IPS-NIHi7 (cell line): ENCODE measurements at regions not wholly inside any gene's neighbourhood (a gene's known extent, or its start where the extent isn't known, plus 50 kb on each side); places are given as distances from the start of the nearest gene placed in this dataset.
"Not testable (repeated sequence)": the region's sequence is repeated elsewhere in the genome, so short reads cannot be mapped to it uniquely, and the experiment has no call there.

Experiments used
- DNase-seq: peaks from one replicate; pipeline ENCODE4 v3.0.0; 2012; ENCODE audit warnings: mixed read lengths; ENCODE audit errors: extremely low spot score

DNA sequence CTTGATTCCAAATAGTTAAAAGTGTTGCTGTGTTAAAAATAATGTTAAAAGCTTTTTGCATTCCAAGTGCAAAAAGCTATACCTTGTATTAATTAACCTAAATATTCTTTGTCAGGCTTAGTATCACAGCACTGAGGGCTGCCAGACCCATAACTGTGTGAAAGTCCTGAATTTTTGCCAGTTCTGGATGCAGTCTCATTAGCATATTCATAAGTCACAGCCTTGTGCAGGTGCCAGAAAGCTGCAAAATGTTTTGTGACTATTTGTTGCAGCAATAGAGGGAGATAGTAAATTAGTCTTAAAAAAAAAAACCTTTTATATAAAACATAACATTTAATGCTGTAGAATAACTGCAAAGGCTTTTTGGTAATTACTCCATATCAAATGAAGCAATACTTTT lies 56.6 kb downstream of the SLITRK1 start:
- DNase-seq = no peak

GRCh38 chr13:83824560-83824959 lies 57.7 kb downstream of the SLITRK1 start:
- DNase-seq = no peak

DNA sequence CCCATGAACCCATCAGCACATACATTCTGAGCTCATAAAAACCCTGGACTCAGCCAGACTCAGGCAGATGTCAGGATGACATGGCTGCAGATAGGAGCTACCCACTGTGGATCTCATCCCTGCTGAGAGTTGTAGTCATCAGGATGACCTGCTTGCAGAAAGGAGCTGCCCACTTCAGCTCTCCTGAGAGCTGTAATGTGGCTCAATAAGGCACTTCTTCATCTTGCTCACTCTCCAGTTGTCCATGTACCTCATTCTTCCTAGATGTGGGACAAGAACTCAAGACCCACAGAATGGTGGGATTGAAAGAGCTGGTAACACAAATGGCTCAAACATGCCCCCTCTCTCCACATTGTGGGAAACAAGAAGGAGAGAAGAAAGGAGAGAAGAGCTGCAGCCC lies 58.2 kb downstream of the SLITRK1 start:
- no peak for DNase-seq

DNA sequence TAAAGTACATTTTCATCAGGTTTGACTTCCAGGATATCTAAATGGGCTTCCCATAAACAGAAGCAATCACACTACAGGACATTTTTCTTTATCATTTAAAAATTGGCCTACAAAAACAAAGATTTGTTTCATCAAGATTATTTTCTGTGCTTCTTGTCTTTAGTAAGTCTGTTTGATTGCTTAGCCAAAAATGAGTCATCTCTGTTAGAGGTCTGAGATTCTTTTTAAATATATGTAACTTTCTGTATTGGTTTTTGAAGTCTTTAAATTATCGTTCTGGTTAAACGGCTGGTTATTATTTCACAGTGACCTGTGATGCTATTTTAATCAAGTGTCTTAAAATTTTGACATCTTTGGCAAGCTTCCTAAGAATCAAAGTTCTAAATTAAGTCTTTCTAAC lies 62.7 kb downstream of the SLITRK1 start:
- DNase-seq = no peak

GRCh38 chr13:83819156-83819555 lies 63.1 kb downstream of the SLITRK1 start:
- no peak for DNase-seq

DNA sequence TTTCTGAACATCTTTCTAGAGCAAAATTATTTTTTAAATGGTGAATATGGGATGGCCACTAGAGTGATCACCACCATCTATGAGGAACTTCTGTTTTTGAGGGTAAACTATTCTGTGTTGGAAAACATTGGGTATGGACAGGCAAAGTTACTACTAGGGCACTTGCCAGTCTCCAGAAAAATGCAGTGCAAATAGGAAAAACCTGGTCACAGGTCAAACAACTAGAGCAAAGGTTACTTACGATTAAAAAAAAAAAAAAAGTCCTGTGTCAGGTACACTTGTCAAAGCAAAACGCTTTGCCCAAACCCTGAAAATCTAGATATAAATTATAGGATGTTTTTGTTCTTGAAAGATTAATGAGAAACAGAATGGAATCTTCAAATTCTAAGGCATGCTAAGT lies 66.2 kb downstream of the SLITRK1 start:
- DNase-seq = no peak

DNA sequence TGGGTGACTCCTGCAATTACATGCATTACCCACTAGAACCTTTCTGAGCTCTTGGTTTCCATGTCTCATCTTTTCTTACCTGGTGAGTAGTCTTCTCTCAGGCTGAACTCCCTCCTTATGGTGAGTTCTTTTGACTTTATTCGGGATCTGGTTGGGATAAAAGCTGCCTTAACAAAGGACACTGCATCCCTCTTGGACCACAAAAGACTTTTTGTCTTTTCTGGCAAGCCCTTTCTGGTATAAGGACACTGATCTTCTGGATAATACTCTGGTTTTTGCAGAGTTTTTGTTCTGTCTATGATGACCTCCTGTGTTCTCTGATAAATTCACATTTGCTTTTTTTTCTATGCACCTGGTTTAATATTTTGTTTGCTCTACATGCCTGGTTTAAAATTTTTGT lies 66.7 kb downstream of the SLITRK1 start:
- DNase-seq = no peak

DNA sequence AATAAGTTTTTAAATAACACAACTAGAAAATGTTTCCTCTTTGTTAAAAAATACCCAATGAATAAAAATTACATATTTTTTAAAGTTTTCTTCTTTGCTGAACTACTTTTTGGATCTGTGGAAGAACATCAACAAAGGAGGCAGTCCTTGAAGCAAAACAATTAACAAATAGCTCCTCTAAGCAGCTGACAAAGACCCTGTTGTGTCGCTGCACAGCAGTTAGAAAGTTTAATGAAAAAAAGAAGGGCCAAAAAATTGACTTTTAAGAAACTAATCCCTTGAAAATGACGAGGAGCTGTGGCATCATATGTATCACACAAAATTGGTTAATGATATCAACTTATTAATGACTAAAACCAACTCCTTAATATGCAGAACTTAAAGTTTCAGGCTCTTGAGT lies 72.1 kb downstream of the SLITRK1 start:
- DNase-seq = no peak

DNA sequence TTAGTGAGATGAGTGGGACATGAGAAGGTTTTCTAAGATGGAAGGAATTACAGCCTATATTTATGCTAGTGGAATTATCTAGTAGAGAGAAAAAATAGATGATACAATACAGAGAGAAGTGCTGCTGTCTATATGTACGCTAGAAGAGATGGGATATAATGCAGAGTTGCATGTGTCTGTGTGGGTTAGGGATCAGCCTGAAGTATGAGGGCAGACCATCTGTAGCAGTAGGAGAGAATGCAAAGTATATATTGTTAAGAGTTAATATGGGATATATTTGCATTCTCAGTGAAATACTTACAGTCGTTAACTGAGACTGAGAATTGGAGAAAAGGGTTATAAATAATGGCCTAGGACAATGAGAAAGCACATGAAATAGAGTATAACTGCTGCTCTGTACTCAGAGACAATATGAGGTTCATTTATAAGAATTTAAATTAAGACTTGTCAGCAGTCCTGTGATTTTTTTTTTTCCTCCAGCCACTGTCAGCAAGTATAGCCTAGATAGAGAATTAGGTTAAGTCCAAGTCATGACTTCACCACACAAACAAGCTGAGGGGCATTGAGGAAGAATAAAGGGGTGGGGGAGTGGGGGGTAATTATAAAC lies 77.8 kb downstream of the SLITRK1 start:
- no peak for DNase-seq

GRCh38 chr13:83798731-83799130 lies 83.5 kb downstream of the SLITRK1 start:
- no peak for DNase-seq

- DNase-seq = no peak
These were observed 85.9 kb downstream of the SLITRK1 start for GRCh38 chr13:83796364-83796763.

GRCh38 chr13:83794583-83794982 lies 87.7 kb downstream of the SLITRK1 start:
- DNase-seq = no peak

DNA sequence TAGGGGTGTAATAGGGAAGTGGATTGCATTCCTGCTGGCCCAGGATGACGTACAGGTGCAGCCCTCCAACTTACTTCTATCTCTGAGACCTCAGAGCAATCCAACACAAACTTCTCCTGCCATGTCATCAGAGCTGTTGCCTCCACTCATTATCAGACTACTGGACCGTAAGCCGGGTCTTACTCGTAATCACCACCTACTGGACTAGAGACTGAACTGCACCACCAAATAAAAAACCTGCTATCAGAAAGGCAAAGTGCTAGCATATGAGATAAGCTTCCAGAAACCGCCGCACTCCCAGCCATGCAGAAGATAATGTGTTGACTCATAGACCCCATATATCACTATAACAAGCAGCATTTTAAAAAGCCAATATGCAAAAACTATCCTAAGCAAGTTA lies 102.0 kb downstream of the SLITRK1 start:
- DNase-seq = peak; percentile 67

DNA sequence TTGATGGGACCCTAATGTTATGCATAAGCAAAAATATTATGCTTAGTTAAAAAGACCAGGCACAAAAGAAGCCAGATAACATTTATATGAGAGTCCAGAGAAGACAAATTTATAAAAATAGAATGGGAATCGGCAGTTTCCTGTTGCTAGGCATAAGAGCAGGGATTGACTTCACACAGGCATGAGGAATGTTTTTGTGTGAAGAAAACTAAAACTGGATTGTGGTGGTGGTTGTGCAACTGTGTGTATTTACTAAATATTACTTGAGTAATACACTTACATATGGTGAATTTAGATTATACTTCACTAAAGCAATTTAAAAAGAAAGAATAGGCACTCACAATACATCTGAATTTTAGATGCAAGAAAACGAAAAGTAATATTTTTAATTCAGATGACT lies 108.3 kb downstream of the SLITRK1 start:
- no peak for DNase-seq

- DNase-seq = no peak
These were observed 116.5 kb downstream of the SLITRK1 start for GRCh38 chr13:83765796-83766195.

DNA sequence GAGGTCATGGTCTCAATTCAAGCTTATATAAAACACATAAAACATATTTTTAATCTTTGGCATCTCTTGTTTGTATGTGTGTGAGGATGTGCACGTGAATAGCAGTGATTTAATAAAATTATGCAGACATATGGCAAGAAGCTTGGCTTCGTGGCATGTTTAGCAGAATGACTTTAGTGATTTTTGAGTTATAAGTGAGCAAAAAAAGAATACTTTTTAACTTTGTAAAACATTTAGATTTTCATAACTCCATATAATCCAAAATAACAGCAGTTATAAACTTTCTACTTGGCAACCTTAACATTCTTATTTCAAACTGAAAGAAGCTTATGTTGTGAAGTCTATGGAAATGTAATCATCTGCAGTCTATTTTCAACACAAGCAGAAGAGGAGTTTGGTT lies 120.6 kb downstream of the SLITRK1 start:
- no peak for DNase-seq

- not testable (repeated sequence) for DNase-seq
These were observed 127.1 kb downstream of the SLITRK1 start for GRCh38 chr13:83755210-83755609.

GRCh38 chr13:83753912-83754624 lies 128.2 kb downstream of the SLITRK1 start:
- no peak for DNase-seq

- DNase-seq = no peak
These were observed 130.1 kb downstream of the SLITRK1 start for GRCh38 chr13:83752141-83752540.

DNA sequence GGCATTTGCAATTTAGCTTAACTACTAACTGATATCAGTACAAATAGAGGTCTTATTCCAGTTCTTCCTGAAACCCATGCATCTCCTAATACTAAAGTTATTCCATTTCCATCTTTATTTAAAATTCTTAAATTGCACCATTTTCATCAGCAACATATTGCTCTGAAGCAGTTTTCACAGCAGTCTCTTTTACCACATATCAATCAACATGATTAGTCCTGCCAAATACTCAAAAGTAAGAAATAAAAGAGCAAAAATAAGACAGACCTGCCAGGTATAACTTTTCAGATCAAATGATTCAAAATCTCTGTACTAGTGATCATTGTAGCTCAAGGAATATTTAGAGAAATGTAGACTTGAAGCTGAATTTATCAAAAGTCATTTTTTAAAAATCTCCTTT lies 141.7 kb downstream of the SLITRK1 start:
- DNase-seq = no peak

DNA sequence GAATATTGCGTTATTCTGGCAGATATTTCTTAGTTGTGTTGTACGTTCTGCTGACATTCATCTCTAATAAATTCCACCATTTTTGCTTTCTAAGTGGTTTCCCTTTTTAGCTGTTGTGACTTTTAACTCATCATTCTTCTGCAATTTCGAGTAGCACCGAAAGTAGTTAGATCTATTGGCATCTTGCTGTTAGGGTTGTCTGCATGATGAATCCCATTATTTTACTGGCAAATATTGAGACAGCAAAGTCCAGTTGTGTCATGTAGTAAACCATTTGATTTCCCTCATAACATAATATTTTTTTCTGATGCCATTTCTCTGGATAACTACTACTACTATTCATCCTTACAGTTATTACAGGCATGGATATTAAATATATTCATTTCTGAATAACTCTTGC lies 143.9 kb downstream of the SLITRK1 start:
- no peak for DNase-seq

- DNase-seq = no peak
These were observed 149.0 kb downstream of the SLITRK1 start for GRCh38 chr13:83733293-83733692.

DNA sequence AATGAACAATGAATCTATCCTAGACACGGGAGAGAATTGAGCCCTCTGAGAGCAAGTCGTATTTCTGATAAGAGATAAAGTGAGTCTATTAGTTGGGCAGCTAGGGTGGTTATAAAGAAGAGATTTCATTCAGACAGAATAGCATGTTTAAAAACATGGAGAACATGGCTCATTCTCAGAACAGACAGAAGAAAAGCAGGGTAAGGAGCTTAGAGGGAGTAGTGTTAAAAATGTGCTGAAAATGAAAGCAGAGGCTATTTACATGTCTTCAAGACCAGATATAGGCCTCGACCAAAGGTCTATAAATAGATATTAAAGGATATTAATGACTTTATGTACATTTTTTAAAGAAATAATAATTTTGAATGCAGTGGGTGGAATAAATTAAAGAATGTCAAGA lies 149.5 kb downstream of the SLITRK1 start:
- DNase-seq = no peak

DNA sequence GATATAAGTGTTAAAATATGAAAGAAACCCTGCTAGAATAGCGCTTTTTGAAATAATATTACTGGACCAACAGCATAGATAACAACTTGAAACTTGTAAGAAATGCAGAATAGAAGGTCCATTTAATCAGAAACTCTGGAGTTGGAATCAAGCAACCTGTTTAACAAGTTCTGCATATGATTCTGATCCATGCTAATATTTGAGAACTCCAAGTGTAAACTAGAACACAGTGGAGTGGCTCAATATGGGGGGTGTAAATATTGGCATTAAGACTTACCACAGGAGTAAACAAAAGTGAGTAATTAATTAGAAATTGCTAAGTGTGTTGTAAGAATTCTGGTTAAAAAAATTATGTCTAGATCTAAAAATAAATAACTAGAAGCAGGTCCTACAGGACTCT lies 151.2 kb downstream of the SLITRK1 start:
- DNase-seq = no peak
